ENCODE measurements at regions not wholly inside any gene's neighbourhood (a gene's known extent, or its start where the extent isn't known, plus 50 kb on each side); places are given as distances from the start of the nearest gene placed in this dataset.

DNA sequence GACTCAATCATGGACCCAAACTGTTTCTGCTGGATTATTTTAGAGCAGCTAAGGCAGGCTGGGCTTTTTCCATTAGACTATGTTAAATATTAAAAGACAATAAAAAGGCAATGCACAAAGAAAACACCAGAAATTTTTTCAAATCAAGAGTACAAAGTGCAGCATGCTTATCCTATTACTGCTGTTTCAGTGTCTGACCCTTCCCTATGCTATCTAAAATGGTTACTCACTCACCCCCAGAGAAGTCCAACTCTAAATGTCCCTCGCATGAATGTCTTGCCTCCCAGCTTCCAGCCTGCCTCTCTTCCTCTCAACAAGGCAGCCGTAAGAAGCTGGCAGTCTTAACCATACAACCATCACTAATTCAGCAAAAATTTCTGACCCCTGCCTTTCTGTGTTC is 108.7 kb upstream of the SYT6 start:
- no peaks in the 10 kb centered on the region for H3K9me1 ChIP-seq (ENCODE audit: insufficient read depth, low read length)
- POLR2A ChIA-PET (ENCODE audit: unreplicated experiment) = no interaction called here
- H4K20me1 ChIP-seq (ENCODE audit: insufficient read depth, low read length) = no peaks in the 10 kb centered on the region
- no peak overlapping the region for H2AK9ac ChIP-seq (replicated peaks; ENCODE audit: low read depth, low read length, poor library complexity)
- H3K23ac ChIP-seq (ENCODE audit: low read depth, low read length) = no peak overlapping the region
- no peaks in the 10 kb centered on the region for H3K79me1 ChIP-seq (ENCODE audit: low read depth in 1 of 2, low read length in 2 of 2)
- intact Hi-C loops (cut with micrococcal nuclease) (no loop called here), dilution Hi-C loops (cut with HindIII; ENCODE audit: low sequenced_read_pairs, unreplicated experiment) (no loop called here), in situ Hi-C loops (cut with MboI; ENCODE audit: low sequenced_read_pairs) (no loop called here)
- no peak overlapping the region for H3K14ac ChIP-seq (replicated peaks; ENCODE audit: low read depth, low read length)
- WGBS, 2 experiments (ENCODE audit: extremely low coverage in 2 of 2, insufficient read length in 1 of 2) = no CpG with 5 or more reads among the region's 2 CpGs
- no peak overlapping the region for H2AK5ac ChIP-seq (ENCODE audit: low read depth, low read length)
- H3K27me3 ChIP-seq (ENCODE audit: control insufficient read depth, insufficient read depth, low read length) = peaks cover 7% of the 10 kb centered on the region
- no peak overlapping the region for H3K18ac ChIP-seq (ENCODE audit: low read depth, low read length)
- H2AFZ ChIP-seq (replicated peaks; ENCODE audit: low read length, poor library complexity) = no peak overlapping the region
- no peak overlapping the region for H3K4ac ChIP-seq (ENCODE audit: low read depth, low read length)
- no peak overlapping the region for H4K5ac ChIP-seq (ENCODE audit: low read depth, low read length)
- H3K4me1 ChIP-seq (ENCODE audit: control insufficient read depth, insufficient read depth, low read length) = no peaks in the 10 kb centered on the region
- no peak overlapping the region for H3K4me3 ChIP-seq (ENCODE audit: insufficient read depth, low read depth, low read length)
- no peak overlapping the region for H2BK5ac ChIP-seq (ENCODE audit: low read depth, low read length, poor library complexity, severe bottlenecking)
- no peak overlapping the region for H3K9ac ChIP-seq (ENCODE audit: low read depth, low read length)
- ATAC-seq (ENCODE audit: low read depth) (no peak), DNase-seq (no peak)
- no peaks in the 10 kb centered on the region for H3K36me3 ChIP-seq (ENCODE audit: control insufficient read depth, insufficient read depth, low read length)
- no peak overlapping the region for H2BK120ac ChIP-seq (ENCODE audit: low read depth, low read length)
- TF ChIP-seq MAFK (IDR thresholded peaks at IDR 0.05; ENCODE audit: low read depth, low read length) (no peak), FOS (IDR thresholded peaks at IDR 0.05; ENCODE audit: low read depth, low read length) (no peak), RFX5 (IDR thresholded peaks at IDR 0.05; ENCODE audit: low read depth, low read length) (no peak), RAD21 (IDR thresholded peaks at IDR 0.05; ENCODE audit: low read length) (no peak), CHD1 (IDR thresholded peaks at IDR 0.05; ENCODE audit: low read depth, low read length) (no peak), NFE2L2 (IDR thresholded peaks at IDR 0.05; ENCODE audit: low read depth, low read length) (no peak), MXI1 (IDR thresholded peaks at IDR 0.05; ENCODE audit: borderline replicate concordance, low read depth, low read length) (no peak), RCOR1 (IDR thresholded peaks at IDR 0.05; ENCODE audit: insufficient replicate concordance, low read length) (no peak), BHLHE40 (IDR thresholded peaks at IDR 0.05; ENCODE audit: low read depth, low read length) (no peak), MAZ (IDR thresholded peaks at IDR 0.05; ENCODE audit: borderline replicate concordance, low read depth, low read length) (no peak), POLR2A (IDR thresholded peaks at IDR 0.05; ENCODE audit: low read depth, low read length) (no peak)
- TF ChIP-seq, protein P1, sequence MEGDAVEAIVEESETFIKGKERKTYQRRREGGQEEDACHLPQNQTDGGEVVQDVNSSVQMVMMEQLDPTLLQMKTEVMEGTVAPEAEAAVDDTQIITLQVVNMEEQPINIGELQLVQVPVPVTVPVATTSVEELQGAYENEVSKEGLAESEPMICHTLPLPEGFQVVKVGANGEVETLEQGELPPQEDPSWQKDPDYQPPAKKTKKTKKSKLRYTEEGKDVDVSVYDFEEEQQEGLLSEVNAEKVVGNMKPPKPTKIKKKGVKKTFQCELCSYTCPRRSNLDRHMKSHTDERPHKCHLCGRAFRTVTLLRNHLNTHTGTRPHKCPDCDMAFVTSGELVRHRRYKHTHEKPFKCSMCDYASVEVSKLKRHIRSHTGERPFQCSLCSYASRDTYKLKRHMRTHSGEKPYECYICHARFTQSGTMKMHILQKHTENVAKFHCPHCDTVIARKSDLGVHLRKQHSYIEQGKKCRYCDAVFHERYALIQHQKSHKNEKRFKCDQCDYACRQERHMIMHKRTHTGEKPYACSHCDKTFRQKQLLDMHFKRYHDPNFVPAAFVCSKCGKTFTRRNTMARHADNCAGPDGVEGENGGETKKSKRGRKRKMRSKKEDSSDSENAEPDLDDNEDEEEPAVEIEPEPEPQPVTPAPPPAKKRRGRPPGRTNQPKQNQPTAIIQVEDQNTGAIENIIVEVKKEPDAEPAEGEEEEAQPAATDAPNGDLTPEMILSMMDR (conservative IDR thresholded peaks at IDR 0.05; ENCODE audit: low read depth, low read length) = no peak
- TF ChIP-seq, protein P2, sequence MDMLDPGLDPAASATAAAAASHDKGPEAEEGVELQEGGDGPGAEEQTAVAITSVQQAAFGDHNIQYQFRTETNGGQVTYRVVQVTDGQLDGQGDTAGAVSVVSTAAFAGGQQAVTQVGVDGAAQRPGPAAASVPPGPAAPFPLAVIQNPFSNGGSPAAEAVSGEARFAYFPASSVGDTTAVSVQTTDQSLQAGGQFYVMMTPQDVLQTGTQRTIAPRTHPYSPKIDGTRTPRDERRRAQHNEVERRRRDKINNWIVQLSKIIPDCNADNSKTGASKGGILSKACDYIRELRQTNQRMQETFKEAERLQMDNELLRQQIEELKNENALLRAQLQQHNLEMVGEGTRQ (IDR thresholded peaks at IDR 0.05; ENCODE audit: low read depth, low read length) = no peak
- H2BK15ac ChIP-seq (ENCODE audit: low read depth, low read length) = no peak overlapping the region
- H4K91ac ChIP-seq (ENCODE audit: insufficient read depth, low read depth, low read length) = no peak overlapping the region
- no peak overlapping the region for H3K56ac ChIP-seq (ENCODE audit: extremely low read depth, insufficient read depth, low read length)
- H3K27ac ChIP-seq (ENCODE audit: insufficient read depth, low read length) = no peak overlapping the region
- no TSS peak for BruUV-seq (replicated peaks)
- H3K9me3 ChIP-seq (ENCODE audit: control insufficient read depth, insufficient read depth, low read length) = no peaks in the 10 kb centered on the region
- H2BK20ac ChIP-seq (ENCODE audit: low read depth, low read length) = no peak overlapping the region
- H3K4me2 ChIP-seq (ENCODE audit: low read depth, low read length) = no peak overlapping the region
- H4K8ac ChIP-seq (ENCODE audit: low read depth in 2 of 2, low read length in 2 of 2) = no peak overlapping the region
- CTCF ChIA-PET = interaction anchor here (0.8 kb wide), 1 partner anchor 13 kb away, joined by 3 read pairs; no protein-coding TSS in a partner anchor

All from IMR-90 (cell line).